ENCODE measurements at regions not wholly inside any gene's neighbourhood (a gene's known extent, or its start where the extent isn't known, plus 50 kb on each side); places are given as distances from the start of the nearest gene placed in this dataset.

DNA sequence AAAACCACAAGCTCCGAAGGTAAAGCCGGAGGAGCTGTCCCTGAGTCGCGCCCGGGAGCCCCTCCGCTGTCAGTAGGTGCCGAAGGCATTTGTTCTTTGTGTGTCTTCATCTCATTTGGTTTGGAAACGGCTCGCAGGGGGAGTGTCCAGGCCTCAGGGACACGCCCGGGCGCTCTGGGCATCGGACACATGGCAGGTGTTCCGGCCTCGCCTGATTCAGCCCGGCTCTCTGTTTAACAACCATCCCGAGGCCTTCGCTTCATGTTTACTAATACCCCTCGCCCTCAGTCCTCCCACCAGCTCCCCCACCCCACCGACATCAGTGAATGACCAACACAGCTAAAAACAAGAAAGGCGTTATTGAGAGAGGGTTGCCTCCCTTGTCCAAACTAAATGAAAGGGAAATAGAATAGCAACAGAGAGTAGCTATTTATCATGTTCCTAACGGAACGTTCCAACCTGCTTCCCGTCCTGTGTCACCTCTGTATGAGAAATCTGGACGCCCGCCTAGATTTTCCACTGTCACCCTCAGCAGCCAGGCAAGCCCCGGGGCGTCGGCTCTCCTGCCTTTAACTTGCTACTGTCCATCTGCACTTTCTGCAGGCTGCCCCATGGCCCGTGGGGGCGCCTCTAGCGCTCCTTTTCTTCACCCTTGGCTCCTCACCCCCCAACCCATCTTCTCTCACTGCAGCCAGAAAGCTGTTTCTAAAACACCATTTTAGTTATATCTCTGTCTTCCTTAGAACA, 73.9 kb downstream of the MYCN start:
- TF ChIP-seq, protein P1, sequence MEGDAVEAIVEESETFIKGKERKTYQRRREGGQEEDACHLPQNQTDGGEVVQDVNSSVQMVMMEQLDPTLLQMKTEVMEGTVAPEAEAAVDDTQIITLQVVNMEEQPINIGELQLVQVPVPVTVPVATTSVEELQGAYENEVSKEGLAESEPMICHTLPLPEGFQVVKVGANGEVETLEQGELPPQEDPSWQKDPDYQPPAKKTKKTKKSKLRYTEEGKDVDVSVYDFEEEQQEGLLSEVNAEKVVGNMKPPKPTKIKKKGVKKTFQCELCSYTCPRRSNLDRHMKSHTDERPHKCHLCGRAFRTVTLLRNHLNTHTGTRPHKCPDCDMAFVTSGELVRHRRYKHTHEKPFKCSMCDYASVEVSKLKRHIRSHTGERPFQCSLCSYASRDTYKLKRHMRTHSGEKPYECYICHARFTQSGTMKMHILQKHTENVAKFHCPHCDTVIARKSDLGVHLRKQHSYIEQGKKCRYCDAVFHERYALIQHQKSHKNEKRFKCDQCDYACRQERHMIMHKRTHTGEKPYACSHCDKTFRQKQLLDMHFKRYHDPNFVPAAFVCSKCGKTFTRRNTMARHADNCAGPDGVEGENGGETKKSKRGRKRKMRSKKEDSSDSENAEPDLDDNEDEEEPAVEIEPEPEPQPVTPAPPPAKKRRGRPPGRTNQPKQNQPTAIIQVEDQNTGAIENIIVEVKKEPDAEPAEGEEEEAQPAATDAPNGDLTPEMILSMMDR (IDR thresholded peaks at IDR 0.05 in 8 of 11, conservative IDR thresholded peaks at IDR 0.05 in 3 of 11) = no peak
- TF ChIP-seq POLR2AphosphoS5 (IDR thresholded peaks at IDR 0.05) = no peak
